Heart left ventricle (tissue), 13 donors: ENCODE measurements at regions not wholly inside any gene's neighbourhood (a gene's known extent, or its start where the extent isn't known, plus 50 kb on each side); places are given as distances from the start of the nearest gene placed in this dataset.

ENCODE experiments used
- POLR2A ChIP-seq, 2 donors: fragments of 450-650 bp; IDR thresholded peaks; one replicate each; pipeline ENCODE4 v1.6.1; 2017; ENCODE audit warnings: antibody characterized with exemption in 2 of 2, mild to moderate bottlenecking in 2 of 2, moderate library complexity in 2 of 2
- TF ChIP-seq, protein P1 (sequence below), 12 donors: fragments of 200-600 bp; sonication (generic) in 4 of 12; IDR thresholded peaks; one replicate each; pipeline versions ENCODE4 v1.5.0 to v1.8.0; 2018 to 2022; ENCODE audit warnings: antibody characterized with exemption in 12 of 12, mild to moderate bottlenecking in 5 of 12
- donor health status: ischemic (EF 13 %, LVEDD 7.1; RV severe dilation, severe dysfunction).
- donor health status: DM: no; HTN: yes; CAD: no.
- donor health status: DM: no; HTN: no; CAD: no.
- donor health status: ischemic (EF 25% LVEDD 6.9; RV normal size, moderate dysfunction).
- donor health status: ischemic (EF 25% LVEDD 5.7; RV mildly dilated, moderate dysfunction).
- donor health status: ischemic (EF 35%, LVEDD 5.7; RV mildly dilated, moderate dysfunction).
- donor health status: nonischemic (EF 11% LVEDD 7.7; RV severe dilation, severe dysfunction).
- donor health status: DM: yes; HTN: yes; CAD: no.
- donor health status: PGD.
- donor health status: ischemic (EF 29% LVEDD 5.4; RV normal size, mild dysfunction).
- donor health status: nonischemic (EF 23%, LVEDD 6.1; RV moderate dilation, normal function).

DNA sequence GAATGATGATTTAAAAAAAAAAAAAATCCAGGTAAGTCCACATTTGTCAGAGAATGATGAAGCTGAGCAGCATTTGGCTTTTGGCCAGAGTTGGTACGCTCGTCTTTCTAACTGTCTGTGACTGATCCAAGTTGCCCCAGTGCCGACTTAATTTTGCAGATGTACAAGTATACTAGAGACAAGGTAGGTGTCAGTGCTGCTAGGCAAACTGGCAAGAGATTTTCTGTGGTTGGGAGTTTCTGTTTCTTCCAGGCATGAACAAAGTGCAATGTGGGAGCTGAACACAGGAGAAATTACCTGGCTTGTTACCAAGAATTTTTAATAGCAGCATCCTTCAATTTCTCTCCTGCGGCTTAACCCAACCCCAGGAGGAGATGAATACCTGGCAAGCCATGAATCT lies 307.7 kb downstream of the BUD13 start:
- TF ChIP-seq, protein P1, sequence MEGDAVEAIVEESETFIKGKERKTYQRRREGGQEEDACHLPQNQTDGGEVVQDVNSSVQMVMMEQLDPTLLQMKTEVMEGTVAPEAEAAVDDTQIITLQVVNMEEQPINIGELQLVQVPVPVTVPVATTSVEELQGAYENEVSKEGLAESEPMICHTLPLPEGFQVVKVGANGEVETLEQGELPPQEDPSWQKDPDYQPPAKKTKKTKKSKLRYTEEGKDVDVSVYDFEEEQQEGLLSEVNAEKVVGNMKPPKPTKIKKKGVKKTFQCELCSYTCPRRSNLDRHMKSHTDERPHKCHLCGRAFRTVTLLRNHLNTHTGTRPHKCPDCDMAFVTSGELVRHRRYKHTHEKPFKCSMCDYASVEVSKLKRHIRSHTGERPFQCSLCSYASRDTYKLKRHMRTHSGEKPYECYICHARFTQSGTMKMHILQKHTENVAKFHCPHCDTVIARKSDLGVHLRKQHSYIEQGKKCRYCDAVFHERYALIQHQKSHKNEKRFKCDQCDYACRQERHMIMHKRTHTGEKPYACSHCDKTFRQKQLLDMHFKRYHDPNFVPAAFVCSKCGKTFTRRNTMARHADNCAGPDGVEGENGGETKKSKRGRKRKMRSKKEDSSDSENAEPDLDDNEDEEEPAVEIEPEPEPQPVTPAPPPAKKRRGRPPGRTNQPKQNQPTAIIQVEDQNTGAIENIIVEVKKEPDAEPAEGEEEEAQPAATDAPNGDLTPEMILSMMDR (IDR thresholded peaks at IDR 0.05), result no peak
- no peak for TF ChIP-seq POLR2A (IDR thresholded peaks at IDR 0.05)
